Activated CD8-positive, alpha-beta memory T cell treated with anti-CD3 and anti-CD28 coated beads, Interleukin-2, amount 50 U/mL, for 4 hours (primary cell): ENCODE measurements at regions not wholly inside any gene's neighbourhood (a gene's known extent, or its start where the extent isn't known, plus 50 kb on each side); places are given as distances from the start of the nearest gene placed in this dataset.

ENCODE experiments used
- DNase-seq: peaks from one replicate; pipeline ENCODE4 v3.0.0-alpha.2; 2020

GRCh38 chr1:115577513-115577912, 64.3 kb upstream of the VANGL1 start:
- DNase-seq, result no peak

DNA sequence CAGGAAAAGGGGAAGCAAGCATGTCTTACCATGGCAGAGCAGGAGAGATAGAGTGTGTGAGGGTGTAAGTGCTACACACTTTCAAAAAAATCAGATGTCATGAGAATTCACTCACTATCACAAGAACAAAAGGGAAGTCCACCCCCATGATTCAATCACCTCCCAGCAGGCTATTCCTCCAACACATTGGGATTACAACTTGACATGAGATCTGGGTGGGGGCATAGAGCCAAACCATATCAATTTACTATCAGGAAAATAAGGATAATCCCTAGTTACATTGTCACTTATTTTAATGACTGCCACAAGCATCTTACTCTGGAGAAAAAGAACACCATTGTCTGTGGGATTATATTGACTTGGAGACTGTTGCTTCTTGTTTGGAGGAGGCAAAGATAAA, 66.1 kb upstream of the VANGL1 start:
- no peak for DNase-seq

DNA sequence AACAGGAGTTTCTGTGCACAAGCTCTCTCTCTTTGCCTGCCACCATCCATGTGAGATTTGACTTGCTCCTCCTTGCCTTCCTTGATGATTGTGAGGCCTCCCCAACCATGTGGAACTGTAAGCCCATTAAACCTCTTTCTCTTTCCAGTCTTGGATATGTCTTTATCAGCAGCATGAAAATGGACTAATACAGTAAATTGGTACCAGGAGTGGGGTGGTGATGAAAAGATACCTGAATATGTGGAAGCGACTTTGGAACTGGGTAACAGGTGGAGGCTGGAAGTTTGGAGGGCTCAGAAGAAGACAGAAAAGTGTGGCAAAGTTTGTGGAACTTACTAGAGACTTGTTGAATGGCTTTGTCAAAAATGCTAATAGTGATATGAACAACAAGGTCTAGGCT, 69.1 kb upstream of the VANGL1 start:
- no peak for DNase-seq

- DNase-seq, result no peak
Measured at GRCh38 chr1:115567431-115567830, 74.3 kb upstream of the VANGL1 start.

- no peak for DNase-seq
Measured at GRCh38 chr1:115565791-115566190, 76.0 kb upstream of the VANGL1 start.

DNA sequence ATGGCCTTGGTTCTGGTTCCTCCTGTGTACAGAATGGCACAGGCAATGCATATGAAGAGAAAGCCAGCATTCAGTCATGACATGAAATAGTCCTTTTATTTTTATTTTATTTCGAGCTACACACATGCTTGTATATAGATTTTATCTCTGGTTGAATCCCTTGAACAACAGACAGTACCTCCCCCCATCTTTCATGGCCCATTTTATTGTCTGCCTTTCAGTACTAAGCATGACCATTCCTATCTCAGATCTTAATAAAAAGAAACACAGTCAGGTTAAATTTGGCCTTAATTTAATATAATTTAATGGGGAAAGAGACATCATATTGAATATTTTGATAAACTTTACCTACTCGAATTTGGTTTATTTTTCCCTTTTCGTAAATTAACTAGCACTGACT, 76.4 kb upstream of the VANGL1 start:
- no peak for DNase-seq

- DNase-seq, result no peak
Measured at GRCh38 chr1:115564201-115564600, 77.6 kb upstream of the VANGL1 start.

- no peak for DNase-seq
Measured at GRCh38 chr1:115560027-115560426, 81.7 kb upstream of the VANGL1 start.

DNA sequence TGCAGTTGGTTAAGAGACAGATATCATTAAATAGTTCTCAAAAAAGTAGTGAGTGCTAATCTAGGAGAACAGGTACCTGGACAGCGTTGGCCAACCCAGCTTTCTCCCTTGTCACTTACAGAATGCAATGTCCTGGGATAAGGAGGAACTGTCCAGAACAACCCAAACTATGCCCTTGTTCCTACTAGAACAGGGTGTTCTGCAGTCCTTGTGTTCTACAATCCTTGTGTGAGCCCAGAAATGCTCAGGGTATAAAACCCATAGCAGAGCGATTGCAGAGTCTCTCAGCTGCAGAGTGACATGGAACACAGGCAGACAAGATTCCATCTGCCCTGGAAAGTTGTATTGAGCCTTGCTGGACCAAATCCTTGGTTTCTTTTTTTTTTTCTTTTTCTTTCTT, 83.5 kb upstream of the VANGL1 start:
- DNase-seq, result no peak

DNA sequence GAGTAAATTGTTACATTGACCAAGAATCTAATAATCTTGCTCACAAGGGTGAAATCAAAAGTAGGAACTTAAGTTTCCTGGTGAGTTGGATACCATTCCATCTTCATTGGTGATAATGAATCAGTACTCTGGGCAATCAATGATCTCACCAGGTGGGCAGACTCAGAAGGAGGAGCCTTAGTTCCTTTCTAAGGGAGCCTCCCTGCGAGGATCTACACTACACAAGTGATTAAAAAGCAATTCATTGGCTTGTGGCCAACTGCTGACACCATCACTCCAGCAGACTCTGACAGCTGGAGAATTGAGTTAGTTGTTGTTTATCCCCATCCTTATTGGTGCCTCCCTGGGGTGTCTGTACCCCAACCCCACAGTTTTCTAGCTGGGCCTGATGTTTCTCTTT, 84.1 kb upstream of the VANGL1 start:
- DNase-seq, result no peak

- no peak for DNase-seq
Measured at GRCh38 chr1:115556236-115556635, 85.5 kb upstream of the VANGL1 start.

GRCh38 chr1:115555446-115555845, 86.3 kb upstream of the VANGL1 start:
- no peak for DNase-seq

- DNase-seq, result no peak
Measured at GRCh38 chr1:115547696-115548095, 94.1 kb upstream of the VANGL1 start.

DNA sequence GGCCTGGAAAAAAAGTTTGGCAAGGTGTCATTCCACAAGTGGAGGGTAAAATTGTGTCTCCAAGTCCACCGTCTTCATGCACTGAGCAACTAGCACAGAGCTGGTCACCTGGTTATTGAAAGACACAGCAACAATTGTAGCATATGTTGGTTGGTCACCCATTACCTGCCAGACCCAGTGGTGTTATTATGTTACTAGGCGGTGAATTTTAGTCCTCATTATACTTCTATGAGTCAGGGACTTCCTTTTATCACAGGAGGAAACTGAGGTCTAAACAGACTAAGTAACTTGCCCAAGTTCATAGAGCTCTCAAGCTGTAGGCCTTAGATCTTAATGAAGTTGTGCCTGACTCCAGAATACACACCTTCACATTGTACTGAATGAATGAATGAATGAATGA, 94.9 kb upstream of the VANGL1 start:
- DNase-seq, result no peak

DNA sequence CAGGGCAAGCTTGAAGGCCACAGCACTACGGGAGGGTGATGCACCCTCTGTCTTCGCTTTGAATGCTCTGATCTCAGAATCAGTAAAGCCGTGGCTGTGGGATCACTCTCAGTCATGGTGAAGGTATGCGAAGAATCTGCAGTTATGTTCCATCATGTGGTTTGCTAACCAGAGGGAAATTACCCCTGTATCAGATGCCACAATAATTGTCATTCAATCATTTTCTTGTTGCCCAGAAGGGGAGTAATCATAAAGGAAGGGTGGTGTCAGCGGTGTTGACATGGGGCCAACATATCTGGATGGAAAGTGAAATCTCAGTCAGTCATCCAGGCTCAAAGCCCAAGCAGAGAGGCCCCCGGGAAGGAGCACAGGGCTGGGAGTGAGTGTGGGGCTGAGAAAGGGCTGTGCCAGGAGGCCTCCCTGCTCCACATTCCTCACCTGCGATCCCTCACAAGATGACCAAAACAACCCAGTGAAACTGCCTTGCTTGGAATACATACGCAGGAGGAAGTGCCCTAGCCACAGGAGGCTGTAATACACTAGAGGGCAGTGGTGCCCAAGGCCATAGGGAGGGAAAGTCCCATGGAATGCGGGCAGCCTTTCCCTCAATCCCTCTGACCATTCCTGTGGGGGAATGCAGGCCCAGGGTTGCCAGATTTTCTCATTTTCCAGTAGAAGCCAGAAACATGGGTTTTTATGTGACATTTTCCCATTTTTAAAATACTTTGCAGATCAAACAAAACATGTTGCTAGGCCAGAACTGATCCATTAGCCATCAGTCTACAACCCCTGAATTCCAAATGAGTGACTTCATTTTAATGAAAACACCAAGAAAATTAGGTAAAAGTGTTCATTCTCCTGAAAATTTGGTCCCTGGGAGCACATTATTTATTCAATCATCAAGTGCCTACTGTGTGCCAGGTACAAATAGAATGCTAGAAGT, 95.7 kb upstream of the VANGL1 start:
- DNase-seq, result no peak

- no peak for DNase-seq
Measured at GRCh38 chr1:115545096-115545720, 96.6 kb upstream of the VANGL1 start.

- DNase-seq, result no peak
Measured at GRCh38 chr1:115544131-115544530, 97.6 kb upstream of the VANGL1 start.

DNA sequence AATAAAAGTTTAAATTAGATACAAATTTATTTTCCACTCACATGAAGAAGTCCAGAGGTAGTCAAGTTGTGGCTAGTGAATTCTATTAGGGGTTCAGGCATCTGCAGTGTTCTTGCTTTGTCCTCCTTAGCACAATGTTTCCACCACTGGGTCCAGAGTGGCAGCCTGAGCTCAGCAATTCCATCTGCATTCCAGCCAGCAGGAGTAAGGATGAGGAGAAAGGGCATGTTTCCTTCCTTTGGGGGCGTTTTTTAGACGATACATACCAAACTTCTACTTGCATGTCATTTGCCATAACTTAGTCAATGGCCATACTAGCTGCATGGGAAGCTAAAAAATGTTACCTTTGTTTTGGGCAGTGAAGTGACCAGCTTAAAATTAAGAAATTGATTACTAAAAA, 98.5 kb upstream of the VANGL1 start:
- DNase-seq, result no peak

- no peak for DNase-seq
Measured at GRCh38 chr1:115539736-115540135, 102.0 kb upstream of the VANGL1 start.

GRCh38 chr1:115539061-115539460, 102.7 kb upstream of the VANGL1 start:
- DNase-seq, result no peak

DNA sequence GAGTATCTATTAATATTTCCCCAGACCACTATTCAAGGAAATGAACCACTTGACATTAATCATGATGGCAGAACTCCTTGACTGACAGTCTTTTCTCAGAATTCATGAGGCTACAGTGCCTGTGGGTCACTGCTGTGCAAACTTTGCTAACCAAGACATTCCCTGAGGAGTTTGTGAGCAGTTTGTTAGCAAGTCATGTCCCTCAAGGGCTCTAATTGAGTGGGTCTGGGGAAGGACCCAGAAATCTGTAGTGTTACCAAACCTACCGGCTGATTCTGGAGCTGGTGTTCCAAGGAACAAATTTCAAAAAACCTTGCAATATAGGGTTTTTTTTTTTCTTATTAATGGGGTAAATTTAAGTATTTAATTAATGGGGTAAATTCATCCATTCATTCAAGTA, 103.2 kb upstream of the VANGL1 start:
- DNase-seq, result no peak

- DNase-seq, result no peak
Measured at GRCh38 chr1:115537415-115537814, 104.4 kb upstream of the VANGL1 start.

GRCh38 chr1:115536279-115536816, 105.4 kb upstream of the VANGL1 start:
- DNase-seq, result no peak

DNA sequence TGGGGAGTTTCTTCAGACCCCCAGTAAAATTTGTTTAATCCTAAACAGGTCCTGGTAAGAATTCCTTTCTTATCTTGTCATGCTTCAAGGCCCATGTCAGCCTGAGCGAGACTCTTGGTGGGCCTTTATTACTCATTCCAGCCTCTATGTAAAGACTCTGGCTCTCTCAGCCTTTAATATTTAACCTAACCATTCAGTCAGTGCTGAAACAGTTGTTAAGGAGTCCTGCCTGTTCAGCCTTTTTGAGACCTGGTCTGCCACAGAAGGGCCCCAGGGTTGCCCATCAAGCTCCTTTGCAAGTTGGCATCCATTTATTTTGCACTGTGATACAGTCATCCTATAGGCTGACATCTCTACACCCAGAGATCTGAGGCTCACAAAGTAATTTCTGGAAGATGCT, 107.7 kb upstream of the VANGL1 start:
- DNase-seq, result no peak
